GM19468 (cell line): ENCODE measurements at regions not wholly inside any gene's neighbourhood (a gene's known extent, or its start where the extent isn't known, plus 50 kb on each side); places are given as distances from the start of the nearest gene placed in this dataset.
"Not testable (repeated sequence)": the region's sequence is repeated elsewhere in the genome, so short reads cannot be mapped to it uniquely, and the experiment has no call there.

ENCODE experiments used
- ATAC-seq: cut with Tn5 transposase; IDR thresholded peaks from one replicate; pipeline ENCODE4 v1.9.1; 2021; ENCODE audit warnings: mild to moderate bottlenecking, moderate library complexity, moderate number of reproducible peaks; ENCODE audit not compliant: unreplicated experiment; ENCODE audit errors: extremely low read depth

DNA sequence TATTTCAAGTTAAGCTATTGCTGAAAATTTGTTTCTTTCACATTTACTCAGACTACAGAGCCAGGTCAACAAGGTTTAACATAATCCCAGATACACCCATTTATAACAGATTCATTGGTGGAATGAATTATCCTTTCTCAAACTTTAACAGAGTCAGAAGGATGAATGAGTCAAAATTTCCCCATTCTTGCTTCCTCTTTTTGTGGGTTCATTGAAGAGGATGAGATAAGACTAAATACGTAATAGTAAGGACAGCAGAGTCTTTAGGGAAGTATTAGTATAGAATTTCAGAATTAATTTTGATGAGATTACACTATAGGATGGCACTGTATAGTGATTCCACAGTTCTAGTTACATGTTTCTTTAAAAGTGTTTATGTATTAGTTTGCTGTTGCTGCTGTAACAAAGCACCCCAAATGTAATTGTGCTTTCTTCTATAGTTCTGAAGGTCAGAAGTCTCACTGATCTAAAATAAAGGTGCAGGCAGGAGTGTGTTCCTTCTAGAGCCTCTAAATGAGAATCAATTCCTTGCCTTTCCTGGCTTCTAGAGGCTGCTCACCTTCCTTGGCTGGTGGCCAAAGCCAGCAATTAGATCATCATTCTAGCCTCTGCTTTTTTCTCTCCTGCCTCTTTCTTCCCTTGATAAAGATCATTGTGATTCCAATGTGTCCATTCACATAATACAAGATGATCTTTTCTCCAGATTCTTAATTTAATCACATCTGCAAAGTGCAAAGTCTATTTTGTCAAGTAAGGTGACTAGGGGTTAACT, 309.3 kb upstream of the PIK3C3 start:
- no peak for ATAC-seq

DNA sequence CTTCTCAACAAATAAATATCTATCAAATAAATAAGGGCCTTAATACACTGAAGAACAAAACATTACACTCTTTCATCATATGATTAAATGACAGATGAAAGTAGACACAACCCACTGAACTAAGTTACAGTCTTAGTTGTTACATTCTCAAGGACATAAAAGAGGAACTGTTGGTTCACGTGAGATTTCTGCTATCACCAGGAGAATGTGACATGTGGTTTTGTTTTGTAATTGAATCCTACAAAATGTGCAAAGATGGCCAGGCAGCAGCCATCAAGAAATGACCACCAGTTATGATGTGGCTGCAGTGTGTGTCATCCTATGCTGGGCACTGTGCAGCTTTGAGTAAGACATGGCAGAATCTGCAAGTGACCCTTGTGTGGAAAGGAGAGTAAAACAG, 310.6 kb upstream of the PIK3C3 start:
- ATAC-seq, result no peak

DNA sequence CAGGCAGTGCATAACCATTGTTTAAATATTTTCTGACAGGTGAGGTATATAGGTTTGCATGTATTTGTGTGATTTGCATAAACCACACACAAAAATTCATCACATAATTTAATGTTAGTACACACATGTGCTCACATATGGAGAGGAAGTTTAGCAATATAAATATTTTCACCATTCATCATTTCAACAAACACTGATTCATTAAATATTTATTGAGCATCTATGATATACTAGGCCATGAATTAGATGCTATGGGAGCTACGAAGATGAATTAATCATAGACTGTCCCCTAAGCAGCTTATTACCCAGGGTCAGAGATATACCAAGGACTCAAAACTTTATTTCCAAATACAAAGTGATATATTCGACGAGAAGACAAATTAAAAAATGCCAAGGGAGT, 311.6 kb upstream of the PIK3C3 start:
- ATAC-seq, result no peak

DNA sequence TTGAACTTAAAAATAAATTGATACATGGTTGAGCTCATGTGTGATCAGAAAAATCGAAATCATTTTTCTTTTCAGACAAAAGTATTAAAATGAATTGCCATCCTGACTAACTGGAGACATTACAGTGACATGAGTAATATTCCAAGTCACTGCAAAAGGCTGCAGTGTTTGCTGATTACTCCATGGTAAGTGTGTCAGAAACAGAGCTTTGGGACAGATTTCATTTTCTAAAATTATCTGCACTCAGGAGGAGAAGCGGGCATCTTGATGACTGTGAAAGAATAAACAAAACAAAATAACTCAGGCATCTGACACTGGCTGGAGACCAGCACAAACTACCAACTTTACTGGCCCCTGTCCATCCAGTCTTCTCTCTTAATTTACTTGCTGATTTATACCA, 312.3 kb upstream of the PIK3C3 start:
- ATAC-seq, result no peak

DNA sequence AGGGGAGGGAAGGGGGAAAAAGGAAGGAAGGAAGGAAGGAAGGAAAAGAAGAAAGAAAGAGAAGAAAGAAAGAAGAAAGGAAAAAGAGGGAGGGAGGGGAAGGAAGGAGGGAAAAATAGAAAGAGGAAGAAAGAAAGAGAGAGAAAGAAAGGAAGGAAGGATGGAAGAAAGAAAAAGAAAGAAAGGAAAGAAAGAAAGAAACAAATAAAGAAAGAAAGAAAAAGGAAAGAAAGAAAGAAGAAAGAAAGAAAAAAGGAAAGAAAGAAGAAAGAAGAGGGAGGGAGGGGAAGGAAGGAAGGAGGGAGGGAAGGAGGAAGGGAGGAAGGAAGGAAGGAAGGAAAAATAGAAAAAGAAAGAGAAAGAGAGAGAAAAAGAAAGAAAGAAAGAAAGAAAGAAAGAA, 315.8 kb upstream of the PIK3C3 start:
- ATAC-seq, result no peak

DNA sequence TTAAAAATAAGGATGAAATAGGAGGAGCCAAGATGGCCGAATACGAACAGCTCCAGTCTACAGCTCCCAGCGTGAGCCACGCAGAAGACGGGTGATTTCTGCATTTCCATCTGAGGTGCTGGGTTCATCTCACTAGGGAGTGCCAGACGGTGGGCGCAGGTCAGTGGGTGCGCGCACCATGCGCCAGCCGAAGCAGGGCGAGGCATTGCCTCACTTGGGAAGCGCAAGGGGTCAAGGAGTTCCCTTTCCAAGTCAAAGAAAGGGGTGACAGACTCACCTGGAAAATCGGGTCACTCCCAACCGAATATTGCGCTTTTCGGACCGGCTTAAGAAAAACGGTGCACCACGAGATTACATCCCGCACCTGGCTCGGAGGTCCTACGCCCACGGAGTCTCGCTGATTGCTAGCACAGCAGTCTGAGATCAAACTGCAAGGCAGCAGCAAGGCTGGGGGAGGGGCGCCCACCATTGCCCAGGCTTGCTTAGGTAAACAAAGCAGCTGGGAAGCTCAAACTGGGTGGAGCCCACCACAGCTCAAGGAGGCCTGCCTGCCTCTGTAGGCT, 323.2 kb upstream of the PIK3C3 start:
- not testable (repeated sequence) for ATAC-seq

DNA sequence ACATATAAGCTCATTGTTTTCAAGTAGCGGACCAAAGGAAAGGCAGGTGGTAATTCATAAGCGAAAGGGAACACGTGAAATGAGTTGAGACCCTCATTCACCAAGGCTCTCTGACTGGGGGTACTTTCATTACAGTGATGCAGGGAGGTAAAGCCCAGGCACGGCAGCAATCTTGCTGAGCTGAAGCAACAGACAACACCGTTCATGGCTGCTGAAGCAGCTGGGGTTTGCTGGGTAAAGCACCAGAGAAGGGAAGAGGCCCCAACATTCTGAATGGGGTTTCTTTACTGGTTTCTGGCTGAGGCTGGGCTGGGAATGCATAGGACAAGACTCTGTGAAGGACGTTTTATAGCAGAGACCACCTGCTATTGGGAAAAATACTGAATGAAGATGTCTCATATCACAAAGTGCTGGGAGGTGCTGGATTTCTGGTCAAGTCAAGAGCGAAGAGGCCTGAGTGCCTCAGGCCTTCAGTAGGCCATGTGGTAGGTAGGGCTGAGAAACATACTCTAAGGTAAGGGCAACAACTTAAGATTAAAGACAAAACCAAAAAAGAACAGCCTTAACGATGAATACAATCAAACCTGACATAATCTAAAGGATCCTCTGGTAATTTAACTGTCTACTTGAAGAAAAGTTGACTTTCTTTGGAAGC, 324.7 kb upstream of the PIK3C3 start:
- ATAC-seq, result no peak

DNA sequence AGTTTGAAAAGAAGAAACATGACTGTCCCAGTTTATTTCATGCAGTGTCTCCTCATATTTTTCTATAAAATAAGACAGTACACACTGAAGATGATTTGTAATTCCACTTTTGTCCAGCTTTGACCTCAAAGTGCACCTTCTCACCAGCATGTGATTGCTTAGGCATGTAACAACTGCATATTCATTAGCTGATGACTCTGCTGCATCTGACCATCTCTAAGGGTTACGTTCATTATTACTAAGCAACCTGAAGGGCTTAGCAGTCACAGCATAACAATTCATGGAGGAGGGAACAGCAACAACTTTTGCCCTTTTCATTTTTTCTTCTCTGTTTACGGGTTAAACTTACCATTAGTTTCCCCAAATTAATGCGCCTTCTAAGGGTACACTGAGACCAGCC, 330.6 kb upstream of the PIK3C3 start:
- ATAC-seq, result no peak

DNA sequence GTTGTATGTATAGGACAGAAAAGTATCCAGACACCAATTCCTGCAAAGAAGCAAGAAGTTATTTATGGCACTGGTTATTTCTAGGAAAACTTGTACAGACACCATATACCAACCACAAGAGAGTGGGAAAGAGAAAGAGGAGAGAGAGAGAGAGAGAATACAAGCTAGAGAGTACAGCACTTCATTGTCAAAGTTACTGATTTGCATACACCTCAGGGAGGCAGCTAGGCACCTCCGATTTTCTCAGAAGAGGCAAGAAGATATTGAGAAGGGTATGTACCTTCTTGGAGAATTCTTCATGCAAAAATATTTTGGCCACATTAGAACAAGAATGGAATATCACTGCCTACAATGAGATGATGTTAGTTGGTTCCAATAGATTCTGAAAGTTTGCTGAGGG, 333.9 kb upstream of the PIK3C3 start:
- no peak for ATAC-seq

DNA sequence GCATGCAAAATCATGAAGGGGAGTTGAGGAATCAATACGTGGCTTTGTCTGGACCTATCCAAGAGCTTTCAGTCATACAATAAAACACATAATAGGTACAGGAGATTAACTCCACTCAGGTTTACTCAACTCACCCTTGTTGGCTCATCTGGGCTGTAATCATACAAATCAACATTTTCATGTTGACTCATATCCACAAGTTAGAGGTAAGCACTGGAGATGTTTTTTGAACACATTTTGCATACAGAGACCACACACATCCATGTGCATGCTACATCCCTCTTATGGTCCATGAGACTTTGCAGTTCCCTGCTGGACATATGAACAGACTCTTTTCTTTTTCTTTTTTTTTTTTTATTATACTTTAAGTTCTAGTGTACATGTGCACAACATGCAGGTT, 336.9 kb upstream of the PIK3C3 start:
- ATAC-seq, result no peak

DNA sequence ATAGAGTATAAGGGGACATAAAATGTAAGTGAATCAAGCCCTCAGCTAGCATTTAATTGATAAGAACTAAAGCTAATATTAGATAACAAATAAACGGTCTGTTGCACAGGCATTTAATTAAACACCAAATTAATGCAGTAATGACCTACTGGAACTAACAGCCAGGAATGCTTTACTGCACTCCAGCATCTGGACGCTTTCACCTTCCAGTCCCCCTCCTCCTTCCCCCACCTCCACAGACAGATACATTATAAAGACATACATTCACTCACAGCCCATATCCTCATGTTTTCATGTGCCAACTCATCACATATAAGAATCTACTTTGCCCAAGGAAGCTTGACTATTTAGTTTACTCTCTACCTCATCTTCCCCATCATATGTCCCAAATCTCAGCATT, 337.4 kb upstream of the PIK3C3 start:
- ATAC-seq, result no peak

DNA sequence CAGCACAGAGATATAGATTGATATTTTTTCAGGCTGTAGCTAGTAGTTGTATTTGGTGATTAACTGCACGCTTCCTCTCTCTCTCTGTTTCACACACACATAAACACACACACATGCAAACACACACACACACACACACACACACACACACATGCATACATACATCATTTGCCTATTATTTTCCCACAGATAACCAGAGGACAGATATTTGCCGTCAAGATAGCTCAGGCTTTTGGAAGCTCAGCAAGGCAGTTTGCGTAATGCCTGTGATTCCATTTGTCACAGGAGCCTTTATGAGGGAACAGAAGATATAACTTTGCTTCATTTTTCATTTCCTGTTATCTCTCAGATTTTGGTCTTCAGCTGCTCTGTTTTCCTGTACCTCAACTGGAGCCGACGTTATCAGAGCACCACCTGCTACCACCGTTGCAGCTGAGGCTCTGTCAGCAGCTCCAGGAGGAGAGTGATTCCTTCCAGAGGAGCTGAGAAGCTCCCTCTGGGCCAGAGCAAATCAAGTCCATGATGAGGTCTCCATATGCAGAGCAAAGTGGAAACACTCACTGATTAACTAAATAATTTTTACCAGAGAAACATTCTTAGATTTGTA, 341.9 kb upstream of the PIK3C3 start:
- no peak for ATAC-seq

DNA sequence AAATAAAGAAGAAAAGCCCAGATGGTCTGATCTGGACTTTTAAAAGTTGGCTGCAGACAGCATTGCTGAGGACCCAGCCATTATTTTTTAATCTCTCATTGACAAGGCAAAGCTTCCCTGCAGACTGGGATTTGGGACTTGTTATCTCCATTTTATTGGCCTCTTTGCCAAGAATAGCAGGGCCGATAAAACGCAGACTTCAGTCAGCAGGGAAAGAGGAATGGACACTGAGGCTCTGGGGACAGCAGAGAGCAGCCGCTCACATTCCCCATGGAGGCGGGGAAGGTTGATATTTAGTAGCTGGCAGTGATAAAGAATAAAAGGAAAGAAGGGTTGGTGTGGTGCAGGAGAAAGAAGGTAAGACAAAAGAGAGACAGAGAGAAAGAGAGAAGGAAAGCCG, 350.1 kb upstream of the PIK3C3 start:
- no peak for ATAC-seq

DNA sequence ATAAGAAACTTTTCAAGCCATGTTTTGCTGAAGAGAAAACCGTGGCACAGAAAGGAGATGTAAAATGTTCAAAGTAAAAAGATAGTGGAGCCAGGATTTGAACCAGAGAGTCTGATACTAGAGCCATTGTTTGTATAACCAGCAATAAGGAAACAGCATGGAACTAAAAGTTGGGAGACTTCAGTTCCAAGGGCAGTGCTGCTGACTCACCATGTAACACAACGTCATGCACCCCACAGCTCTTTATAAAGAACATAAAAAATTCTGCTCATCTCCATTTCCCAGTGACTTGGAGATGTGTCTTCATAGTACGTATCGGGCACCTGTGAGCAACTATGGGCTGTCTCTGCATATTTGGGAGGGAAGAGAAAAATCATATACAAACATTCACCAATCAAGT, 353.0 kb upstream of the PIK3C3 start:
- ATAC-seq, result no peak

DNA sequence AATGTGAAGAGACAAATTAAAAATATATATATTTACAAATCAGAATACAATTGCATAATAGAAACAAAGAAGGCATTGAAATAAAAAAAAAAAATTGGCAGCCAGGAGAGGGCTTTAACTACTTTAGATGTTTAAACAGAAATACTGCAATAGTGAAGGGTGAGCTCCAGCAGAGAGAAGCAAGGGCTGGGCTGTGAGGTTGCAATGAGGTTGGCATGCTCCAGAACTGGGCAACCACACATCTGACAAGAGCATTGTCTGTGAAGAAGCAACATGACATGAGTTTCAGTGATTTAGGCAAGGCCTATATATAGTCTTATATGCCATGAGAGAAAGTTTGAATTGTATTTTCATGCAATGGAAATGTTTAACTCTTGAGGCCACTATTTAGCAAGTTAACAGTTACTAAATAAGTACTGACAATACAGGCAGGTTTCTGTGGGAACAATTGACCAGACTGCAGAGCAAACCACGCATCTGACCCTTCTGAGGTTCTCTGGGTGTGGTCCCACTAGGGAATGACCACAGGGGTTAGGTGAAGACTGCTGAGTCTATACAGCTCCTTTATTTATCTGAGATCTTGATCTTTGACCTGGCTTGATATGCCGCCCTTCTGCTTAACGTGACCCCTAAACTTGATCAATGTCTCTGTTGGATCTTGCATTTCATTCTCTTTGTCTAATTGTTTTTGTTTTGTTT, 354.2 kb upstream of the PIK3C3 start:
- ATAC-seq, result no peak

DNA sequence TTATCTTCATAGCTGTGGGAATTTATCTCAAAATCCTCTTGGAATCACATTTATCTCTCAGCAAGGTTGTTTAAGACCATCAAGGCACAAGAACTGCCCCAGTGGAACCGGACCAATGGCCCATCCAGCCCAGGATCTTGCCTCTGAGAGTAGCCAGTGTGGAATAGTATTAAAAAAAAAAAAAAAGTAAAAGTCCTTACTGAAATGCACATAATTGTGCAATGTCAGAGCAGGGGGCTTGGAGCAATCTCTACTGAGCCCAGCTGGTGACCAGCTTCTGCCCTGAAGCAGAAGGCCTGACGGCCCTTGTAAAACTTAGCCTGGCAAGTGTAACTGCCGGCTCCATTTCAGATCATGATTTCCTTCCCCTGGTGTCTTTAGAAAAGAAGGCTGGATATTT, 355.6 kb upstream of the PIK3C3 start:
- ATAC-seq, result no peak

DNA sequence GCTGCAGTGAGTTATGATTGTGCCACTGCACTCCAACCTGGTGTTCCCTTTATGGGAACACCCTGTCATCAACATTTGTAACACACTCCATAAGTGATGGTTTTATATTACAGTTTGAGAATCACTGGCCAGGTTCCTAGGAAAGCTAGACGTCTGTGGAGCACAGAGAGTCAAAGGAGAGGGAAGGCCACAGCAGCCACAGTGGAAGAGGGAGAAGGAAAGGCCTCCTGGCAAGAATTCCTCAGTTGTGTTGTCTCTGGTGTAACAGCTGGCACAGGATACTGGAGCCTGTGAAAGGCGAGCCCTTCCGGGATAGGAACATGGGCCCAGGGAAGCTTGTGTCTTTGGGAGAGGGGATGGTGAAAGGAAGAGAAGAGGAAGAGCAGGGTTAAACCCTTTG, 360.5 kb upstream of the PIK3C3 start:
- no peak for ATAC-seq

DNA sequence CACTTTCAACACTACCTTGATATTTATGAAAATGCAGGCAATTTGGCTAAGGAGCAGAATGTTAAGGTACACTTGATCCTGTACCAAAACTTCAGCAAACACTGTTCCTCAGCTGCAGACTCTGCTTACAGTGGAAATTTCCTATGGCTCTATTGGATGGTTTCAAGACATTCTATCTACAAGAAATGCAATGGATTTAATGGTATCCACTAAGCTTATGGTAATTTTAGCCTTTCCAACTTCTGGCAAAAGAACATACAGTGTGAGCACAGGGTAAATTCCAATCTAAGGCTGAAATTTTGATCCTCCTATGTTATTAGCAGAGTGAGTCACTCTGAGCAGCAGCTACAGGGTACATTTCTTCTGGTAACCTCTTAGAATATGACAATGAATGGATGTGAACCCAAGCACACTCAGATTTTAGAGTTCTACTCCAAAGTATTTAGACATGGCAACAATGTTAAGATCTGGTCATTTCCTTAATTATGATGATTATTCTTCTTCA, 361.8 kb upstream of the PIK3C3 start:
- ATAC-seq, result no peak

DNA sequence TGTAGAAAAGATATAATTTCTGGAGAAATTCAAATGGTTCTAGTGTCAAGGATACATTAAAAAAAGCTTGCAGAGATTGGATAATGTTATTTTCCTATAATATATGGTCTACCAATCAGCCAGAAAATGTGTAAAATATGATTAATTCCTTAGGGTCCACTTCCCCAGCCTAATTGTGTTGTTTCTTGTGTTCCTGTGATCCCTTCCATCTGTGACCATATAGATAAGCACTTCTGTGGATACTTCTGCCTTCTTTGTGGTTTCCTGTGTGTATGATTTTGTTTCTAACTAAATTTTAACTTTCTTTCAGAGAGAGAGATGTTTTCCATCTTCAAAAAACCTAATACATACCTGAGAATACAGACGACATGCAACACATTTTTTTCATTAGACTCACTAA, 367.1 kb upstream of the PIK3C3 start:
- ATAC-seq, result no peak

DNA sequence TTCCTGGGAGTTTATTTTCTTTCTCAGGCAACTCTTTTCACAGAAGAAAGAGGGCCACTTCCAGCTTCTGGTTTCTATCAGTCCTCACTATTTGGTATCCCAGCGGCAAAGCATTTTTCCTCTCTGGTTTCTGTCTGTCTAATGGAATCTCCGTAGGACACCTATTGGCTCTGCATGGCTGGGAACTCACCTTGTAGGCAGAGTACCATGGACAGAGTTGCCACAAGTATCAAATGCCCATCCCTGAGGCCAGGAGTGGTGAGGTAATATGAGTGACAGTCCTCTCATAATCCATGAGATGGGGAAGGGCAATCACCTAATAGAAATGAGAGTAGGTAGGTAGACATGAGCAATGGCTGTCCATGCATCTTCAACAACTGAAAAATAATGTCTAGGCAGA, 369.5 kb upstream of the PIK3C3 start:
- no peak for ATAC-seq

DNA sequence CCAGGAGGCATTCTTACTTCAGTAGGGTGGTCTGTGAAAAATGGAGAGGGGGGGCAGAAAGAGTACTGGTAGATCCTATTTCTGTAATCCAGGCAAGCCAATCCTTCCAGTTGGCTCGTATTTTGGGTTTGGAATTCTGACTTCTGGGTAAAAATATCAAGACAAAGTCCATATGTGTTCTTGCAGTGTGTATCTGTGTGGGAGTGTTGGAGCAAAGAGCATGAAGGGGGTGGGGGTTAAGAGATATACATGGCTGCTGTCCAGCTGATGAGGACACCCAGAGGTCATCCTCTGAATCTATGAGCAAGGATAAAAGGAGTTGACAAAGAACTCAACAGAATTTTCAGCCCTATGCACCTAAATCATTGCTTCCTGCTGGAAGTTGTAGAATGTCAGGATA, 375.8 kb upstream of the PIK3C3 start:
- no peak for ATAC-seq
